ENCODE measurements at regions not wholly inside any gene's neighbourhood (a gene's known extent, or its start where the extent isn't known, plus 50 kb on each side); places are given as distances from the start of the nearest gene placed in this dataset.

- no peak for DNase-seq
These were observed 1912.8 kb upstream of the NUDT12 start for GRCh38 chr5:105475401-105475800.

- DNase-seq: no peak
These were observed 1899.8 kb upstream of the NUDT12 start for GRCh38 chr5:105462377-105462776.

DNA sequence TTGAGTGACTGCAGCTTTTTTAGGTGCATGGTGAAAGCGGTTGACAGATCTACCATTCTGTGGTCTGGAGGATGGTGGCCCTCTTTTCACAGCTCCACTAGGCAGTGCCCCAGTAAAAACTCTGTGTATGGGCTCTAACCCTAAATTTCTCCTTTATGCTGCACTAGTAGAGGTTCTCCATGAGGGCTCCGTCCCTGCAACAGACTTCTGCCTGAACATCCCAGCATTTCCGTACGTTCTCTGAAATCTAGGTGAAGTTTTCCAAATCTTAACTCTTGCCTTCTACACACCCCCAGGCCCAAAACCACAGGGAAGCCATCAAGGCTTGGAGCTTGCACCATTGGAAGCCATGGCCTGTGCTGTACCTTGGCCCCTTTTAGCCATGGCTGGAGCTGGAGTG lies 1898.1 kb upstream of the NUDT12 start:
- DNase-seq: no peak

DNA sequence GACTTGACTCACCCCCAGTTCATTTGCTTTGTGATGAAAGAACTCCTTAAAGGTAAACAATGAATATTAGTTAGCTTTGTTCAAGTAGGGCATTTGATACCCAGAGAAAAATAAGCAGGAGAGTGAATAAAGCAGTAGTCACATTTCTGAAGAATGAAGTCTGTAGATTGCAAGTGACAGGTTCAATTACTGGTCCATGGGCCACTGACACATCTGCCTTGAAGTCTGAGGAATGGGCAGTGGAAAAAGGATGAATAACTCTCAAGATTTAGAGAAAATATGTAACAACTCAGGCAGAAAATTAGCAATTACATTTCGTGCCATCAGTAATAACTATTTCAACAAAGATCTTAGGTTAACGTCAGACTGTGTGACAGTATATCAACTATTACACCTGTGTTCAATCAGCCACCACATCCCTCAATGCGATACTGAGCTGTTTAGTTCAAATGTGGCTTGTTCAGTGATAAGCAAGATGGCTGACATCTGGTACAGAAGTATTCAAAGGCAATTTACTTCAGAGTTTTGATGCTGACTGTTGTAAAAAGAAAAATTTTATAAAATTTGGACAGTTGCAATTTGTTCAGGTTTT lies 1890.7 kb upstream of the NUDT12 start:
- DNase-seq: no peak

DNA sequence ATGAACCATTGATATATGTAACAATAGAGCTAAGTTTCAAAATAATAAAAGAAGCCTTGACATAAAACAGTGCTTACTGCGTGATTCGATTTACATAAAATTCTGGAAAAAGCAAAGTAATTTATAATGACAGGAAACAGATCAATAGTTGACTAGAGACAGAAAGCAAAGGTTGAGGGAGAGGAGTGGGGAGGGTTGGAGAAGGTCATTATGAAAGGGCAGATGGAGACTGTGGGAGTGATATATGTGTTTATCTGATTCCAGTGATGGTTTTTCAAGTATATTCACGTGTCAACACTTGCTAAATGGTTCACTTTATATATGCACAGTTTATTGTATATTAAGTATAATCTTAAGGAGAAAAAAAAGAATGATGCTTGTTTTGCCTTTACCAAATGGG lies 1885.7 kb upstream of the NUDT12 start:
- no peak for DNase-seq

- no peak for DNase-seq
These were observed 1867.9 kb upstream of the NUDT12 start for GRCh38 chr5:105430516-105430915.

- DNase-seq: no peak
These were observed 1866.1 kb upstream of the NUDT12 start for GRCh38 chr5:105428451-105429380.

GRCh38 chr5:105414067-105414466 lies 1851.5 kb upstream of the NUDT12 start:
- DNase-seq: no peak

DNA sequence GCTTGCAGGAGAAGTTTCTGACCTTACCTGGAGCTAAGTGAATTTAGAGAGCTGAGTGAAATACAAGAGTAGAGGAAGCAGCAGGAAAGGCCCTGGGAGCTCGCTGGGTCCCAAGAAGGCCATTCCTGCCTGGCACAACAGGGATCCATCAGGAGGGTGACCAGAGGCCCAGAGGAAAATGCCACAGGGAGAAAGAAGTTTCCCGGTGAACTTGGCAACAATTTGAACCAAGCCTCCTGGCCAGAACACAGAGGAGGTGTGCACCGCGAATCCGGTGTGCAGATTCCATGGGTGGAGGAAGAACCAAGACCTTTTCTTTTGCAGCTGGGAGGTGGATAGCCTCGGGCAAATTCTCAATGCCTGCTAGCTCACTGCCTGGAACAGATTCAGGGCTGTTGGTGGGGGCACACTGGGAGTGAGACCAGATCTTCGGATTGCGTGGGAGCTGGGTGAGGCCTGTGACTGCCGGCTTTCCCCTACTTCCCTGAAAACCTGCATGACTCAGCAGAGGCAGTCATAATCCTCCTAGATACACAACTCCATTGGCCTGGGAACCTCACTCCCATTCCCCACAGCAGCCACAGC lies 1850.9 kb upstream of the NUDT12 start:
- DNase-seq: no peak

GRCh38 chr5:105409695-105410094 lies 1847.1 kb upstream of the NUDT12 start:
- DNase-seq: no peak

- no peak for DNase-seq
These were observed 1844.6 kb upstream of the NUDT12 start for GRCh38 chr5:105407200-105407599.

DNA sequence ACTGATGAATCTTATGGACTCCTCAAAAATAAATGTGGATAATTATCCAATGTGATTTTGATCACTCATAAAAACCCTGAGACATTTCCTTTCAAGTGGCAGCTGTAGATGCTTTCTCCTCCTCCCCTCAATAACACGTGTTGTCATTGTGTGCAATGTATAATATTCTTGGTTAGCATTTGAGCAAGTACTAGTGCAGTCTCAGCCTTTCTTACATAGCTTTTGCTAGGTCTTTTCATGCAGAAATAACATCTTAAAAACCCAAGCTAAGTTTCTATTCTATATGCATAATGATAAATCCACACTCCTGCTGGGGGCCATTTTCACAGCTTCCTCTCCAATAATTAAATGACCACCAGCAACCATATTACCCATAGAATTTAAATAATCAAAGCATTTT lies 1835.2 kb upstream of the NUDT12 start:
- no peak for DNase-seq

DNA sequence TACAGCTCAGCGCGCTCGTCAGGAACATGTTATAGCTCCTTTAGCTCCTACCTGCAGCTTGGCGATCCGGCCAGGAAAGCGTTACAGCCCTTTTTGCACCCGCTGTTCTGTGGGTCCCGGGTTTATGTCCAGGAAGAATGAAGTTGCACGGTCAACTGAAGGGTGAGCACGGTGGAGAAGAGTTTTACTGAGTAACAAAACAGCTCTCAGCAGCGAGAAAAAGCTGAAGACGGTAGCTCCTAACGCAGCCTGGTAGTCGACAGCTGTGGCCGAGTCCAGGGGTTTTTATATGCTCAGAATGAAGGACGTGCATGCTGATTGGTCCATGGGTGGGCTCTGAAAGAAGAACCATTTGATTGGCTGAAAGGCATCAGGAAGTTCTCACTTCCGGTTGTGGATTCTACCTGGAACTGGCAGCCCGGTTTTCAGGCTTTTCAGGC lies 1830.1 kb upstream of the NUDT12 start:
- DNase-seq: no peak

- DNase-seq: no peak
These were observed 1829.6 kb upstream of the NUDT12 start for GRCh38 chr5:105392122-105392709.

- no peak for DNase-seq
These were observed 1817.5 kb upstream of the NUDT12 start for GRCh38 chr5:105380126-105380525.

DNA sequence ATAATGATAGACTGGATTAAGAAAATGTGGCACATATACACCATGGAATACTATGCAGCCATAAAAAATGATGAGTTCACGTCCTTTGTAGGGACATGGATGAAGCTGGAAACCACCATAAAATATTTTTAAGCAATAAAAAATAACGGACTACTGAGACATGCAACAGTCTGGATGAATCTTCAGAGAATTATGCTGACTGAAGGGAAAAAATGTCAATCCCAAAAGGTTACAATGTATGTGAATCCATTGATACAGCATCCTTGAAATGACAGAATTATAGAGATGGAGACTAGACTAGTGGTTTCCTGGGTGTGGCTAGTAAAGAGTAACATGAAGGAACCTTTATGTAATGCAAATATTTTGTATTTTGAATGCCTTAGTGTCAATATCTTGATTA lies 1808.6 kb upstream of the NUDT12 start:
- no peak for DNase-seq

- DNase-seq: no peak
These were observed 1788.0 kb upstream of the NUDT12 start for GRCh38 chr5:105350486-105351140.

- DNase-seq: no peak
These were observed 1769.0 kb upstream of the NUDT12 start for GRCh38 chr5:105331558-105331957.

- no peak for DNase-seq
These were observed 1767.6 kb upstream of the NUDT12 start for GRCh38 chr5:105330185-105330584.

DNA sequence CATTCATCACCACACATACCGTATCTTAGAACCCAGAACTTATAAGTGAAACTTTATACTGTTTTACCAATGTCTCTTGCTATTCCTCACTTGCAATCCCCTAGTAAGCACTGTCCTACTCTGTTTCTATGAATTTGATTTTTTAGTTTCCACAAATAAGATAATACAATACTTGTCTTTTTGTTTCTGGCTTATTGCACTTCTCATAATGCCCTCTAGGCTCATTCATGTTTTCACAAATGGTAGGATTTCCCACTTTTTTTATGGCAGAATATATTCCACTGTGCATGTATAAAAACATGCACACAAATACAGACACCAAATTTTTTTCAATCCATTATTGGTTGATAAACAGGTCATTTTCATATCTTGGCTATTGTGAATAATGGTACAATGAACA lies 1742.3 kb upstream of the NUDT12 start:
- no peak for DNase-seq

GRCh38 chr5:105288946-105289345 lies 1726.4 kb upstream of the NUDT12 start:
- DNase-seq: no peak

DNA sequence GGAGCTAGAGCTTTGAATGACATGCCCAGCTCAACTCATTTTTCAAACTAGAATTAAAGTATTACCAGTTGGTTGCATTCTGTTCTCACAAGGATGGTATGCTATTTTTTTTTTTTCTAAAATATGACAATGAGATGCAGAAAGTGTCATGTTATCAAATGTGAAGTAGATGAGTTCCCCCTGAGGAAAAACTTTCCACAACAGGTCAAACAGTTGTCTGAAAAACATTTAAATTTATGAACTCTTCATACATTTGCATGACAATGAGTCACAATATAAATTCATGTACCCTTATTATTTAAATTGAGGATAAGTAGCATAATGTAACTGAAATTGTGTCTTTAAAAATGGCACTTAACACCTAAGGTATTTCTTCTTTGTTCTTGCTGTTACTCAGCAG lies 1720.5 kb upstream of the NUDT12 start:
- DNase-seq: no peak

- no peak for DNase-seq
These were observed 1711.5 kb upstream of the NUDT12 start for GRCh38 chr5:105274079-105274478.

Measured in hippocampal formation (tissue), 2 donors.